Loucy (cell line): ENCODE measurements at regions not wholly inside any gene's neighbourhood (a gene's known extent, or its start where the extent isn't known, plus 50 kb on each side); places are given as distances from the start of the nearest gene placed in this dataset.

ENCODE experiments used
- H2AFZ ChIP-seq: fragments of 200-600 bp; sonication (generic); 2 replicates; pipeline ENCODE4 v1.6.0; 2016; ENCODE audit warnings: antibody characterized with exemption, mild to moderate bottlenecking, low read length, moderate library complexity
- H3F3A ChIP-seq: fragments of 200-600 bp; 2 replicates; pipeline ENCODE4 v1.6.0; 2016; ENCODE audit warnings: antibody characterized with exemption, low read depth, mild to moderate bottlenecking
- H3K27me3 ChIP-seq: fragments of 200-600 bp; sonication (generic); 2 replicates; pipeline ENCODE4 v1.6.1; 2014; ENCODE audit warnings: low read length, mild to moderate bottlenecking; ENCODE audit not compliant: insufficient read depth, poor library complexity, severe bottlenecking
- H3K36me3 ChIP-seq: fragments of 200-600 bp; sonication (generic); 2 replicates; pipeline ENCODE4 v1.6.1; 2016; ENCODE audit warnings: low read length; ENCODE audit not compliant: insufficient read depth
- H3K4me1 ChIP-seq: fragments of 200-600 bp; sonication (generic); 2 replicates; pipeline ENCODE4 v1.5.1; 2014; ENCODE audit warnings: low read length, mild to moderate bottlenecking; ENCODE audit not compliant: insufficient read depth, poor library complexity, severe bottlenecking
- H3K4me2 ChIP-seq: fragments of 200-600 bp; sonication (generic); 2 replicates; pipeline ENCODE4 v1.6.0; 2014; ENCODE audit warnings: antibody characterized with exemption, low read length, low read depth, mild to moderate bottlenecking; ENCODE audit not compliant: poor library complexity, severe bottlenecking
- H3K4me3 ChIP-seq: fragments of 200-600 bp; sonication (generic); 2 replicates; pipeline ENCODE4 v1.5.1; 2014; ENCODE audit warnings: low read length, mild to moderate bottlenecking, mixed read lengths; ENCODE audit not compliant: poor library complexity, severe bottlenecking
- H3K79me2 ChIP-seq: fragments of 200-600 bp; sonication (generic); 2 replicates; pipeline ENCODE4 v1.6.1; 2014; ENCODE audit warnings: low read length; ENCODE audit not compliant: insufficient read depth
- H3K9ac ChIP-seq: fragments of 200-600 bp; sonication (generic); 2 replicates; pipeline ENCODE4 v1.6.0; 2014; ENCODE audit warnings: mild to moderate bottlenecking, low read depth, low read length, moderate library complexity; ENCODE audit not compliant: poor library complexity, severe bottlenecking
- H3K9me2 ChIP-seq: fragments of 200-600 bp; sonication (generic); replicated peaks from 2 replicates; pipeline ENCODE4 v1.6.1; 2016; ENCODE audit warnings: low read depth, low read length, mixed read lengths
- H3K9me3 ChIP-seq: fragments of 200-600 bp; sonication (generic); 2 replicates; pipeline ENCODE4 v1.6.1; 2014; ENCODE audit warnings: mild to moderate bottlenecking, antibody characterized with exemption, low read length, low read depth; ENCODE audit not compliant: insufficient read depth
- H4K20me1 ChIP-seq: fragments of 200-600 bp; sonication (generic); 2 replicates; pipeline ENCODE4 v1.6.0; 2014; ENCODE audit warnings: antibody characterized with exemption, low read length, mild to moderate bottlenecking; ENCODE audit not compliant: insufficient read depth, poor library complexity, severe bottlenecking
- CTCF ChIP-seq: fragments of 200-600 bp; sonication (generic); conservative IDR thresholded peaks from 2 replicates; pipeline ENCODE4 v1.5.1; 2014; ENCODE audit warnings: mild to moderate bottlenecking, antibody characterized with exemption, low read length
- EZH2phosphoT487 ChIP-seq: fragments of 200-600 bp; IDR thresholded peaks from 2 replicates; pipeline ENCODE4 v1.6.1; 2018; ENCODE audit warnings: antibody characterized with exemption, mild to moderate bottlenecking, moderate library complexity, borderline replicate concordance

GRCh38 chr6:40973304-40973703 lies 65.7 kb downstream of the UNC5CL start:
- no peaks in the 10 kb centered on the region for H3K9me2 ChIP-seq
- no peak for TF ChIP-seq CTCF
- no peak for TF ChIP-seq EZH2phosphoT487
- no peak overlapping the region for H3K9ac ChIP-seq
- peaks cover 2% of the 10 kb centered on the region for H3K27me3 ChIP-seq
- no peak overlapping the region for H3K4me2 ChIP-seq
- H3F3A ChIP-seq: no peaks in the 10 kb centered on the region
- no peaks in the 10 kb centered on the region for H3K9me3 ChIP-seq
- H2AFZ ChIP-seq: no peak overlapping the region
- H3K4me1 ChIP-seq: no peaks in the 10 kb centered on the region
- no peak overlapping the region for H3K4me3 ChIP-seq
- no peaks in the 10 kb centered on the region for H3K79me2 ChIP-seq
- no peaks in the 10 kb centered on the region for H4K20me1 ChIP-seq
- no peaks in the 10 kb centered on the region for H3K36me3 ChIP-seq

DNA sequence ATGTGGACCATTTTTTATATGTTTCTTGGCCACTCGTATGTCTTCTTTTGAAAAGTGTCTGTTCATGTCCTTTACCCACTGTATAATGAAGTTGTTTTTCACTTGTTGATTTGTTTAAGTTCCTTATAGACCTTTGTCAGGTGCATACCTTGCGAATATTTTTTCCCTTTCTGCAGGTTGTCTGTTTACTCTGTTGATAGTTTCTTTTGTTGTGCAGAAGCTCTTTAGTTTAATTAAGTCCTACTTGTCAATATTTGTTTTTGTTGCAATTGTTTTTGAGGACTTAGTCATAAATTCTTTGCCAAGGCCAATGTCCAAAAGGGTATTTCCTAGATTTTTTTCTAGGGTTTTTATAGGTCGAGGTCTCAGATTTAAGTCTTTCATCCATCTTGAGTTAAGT lies 66.2 kb downstream of the UNC5CL start:
- H3K9me2 ChIP-seq: no peaks in the 10 kb centered on the region
- H3K4me3 ChIP-seq: no peak overlapping the region
- no peak overlapping the region for H3K9ac ChIP-seq
- TF ChIP-seq CTCF (no peak), EZH2phosphoT487 (no peak)
- H3K4me1 ChIP-seq: no peaks in the 10 kb centered on the region
- no peaks in the 10 kb centered on the region for H3K27me3 ChIP-seq
- no peak overlapping the region for H3K4me2 ChIP-seq
- H3K79me2 ChIP-seq: no peaks in the 10 kb centered on the region
- H3K36me3 ChIP-seq: no peaks in the 10 kb centered on the region
- H3F3A ChIP-seq: no peaks in the 10 kb centered on the region
- H4K20me1 ChIP-seq: no peaks in the 10 kb centered on the region
- no peak overlapping the region for H2AFZ ChIP-seq
- no peaks in the 10 kb centered on the region for H3K9me3 ChIP-seq

GRCh38 chr6:40972190-40972589 lies 66.8 kb downstream of the UNC5CL start:
- no peaks in the 10 kb centered on the region for H4K20me1 ChIP-seq
- TF ChIP-seq EZH2phosphoT487 (no peak), CTCF (no peak)
- no peak overlapping the region for H3K4me2 ChIP-seq
- no peak overlapping the region for H3K9ac ChIP-seq
- H2AFZ ChIP-seq: no peak overlapping the region
- H3K36me3 ChIP-seq: no peaks in the 10 kb centered on the region
- H3K4me3 ChIP-seq: no peak overlapping the region
- H3F3A ChIP-seq: no peaks in the 10 kb centered on the region
- H3K4me1 ChIP-seq: no peaks in the 10 kb centered on the region
- H3K9me3 ChIP-seq: no peaks in the 10 kb centered on the region
- no peaks in the 10 kb centered on the region for H3K79me2 ChIP-seq
- no peaks in the 10 kb centered on the region for H3K27me3 ChIP-seq
- H3K9me2 ChIP-seq: no peaks in the 10 kb centered on the region
